Mesenchymal stem cell (in vitro differentiated cells and primary cell): ENCODE measurements at regions not wholly inside any gene's neighbourhood (a gene's known extent, or its start where the extent isn't known, plus 50 kb on each side); places are given as distances from the start of the nearest gene placed in this dataset.
A peak's percentile ranks its signal among the peaks of the same experiment; 100 is the strongest.

ENCODE experiments used
- DNase-seq: peaks from one replicate; pipeline ENCODE4 v3.0.0-alpha.2; 2013
- H2AFZ ChIP-seq: one replicate; pipeline ENCODE4 v1.6.1; 2013; ENCODE audit warnings: low read depth, mild to moderate bottlenecking, control low read depth, inconsistent platforms, low read length, moderate library complexity
- H2AK5ac ChIP-seq: 2 replicates; pipeline ENCODE4 v1.6.1; 2013; ENCODE audit warnings: low read length, moderate library complexity, mild to moderate bottlenecking, inconsistent platforms; ENCODE audit not compliant: severe bottlenecking
- H2BK120ac ChIP-seq: one replicate; pipeline ENCODE4 v1.6.1; 2013; ENCODE audit warnings: low read depth, mild to moderate bottlenecking, inconsistent platforms, low read length, moderate library complexity
- H2BK12ac ChIP-seq, 2 experiments: one replicate each; pipeline ENCODE4 v1.6.1; 2013; ENCODE audit warnings: inconsistent platforms in 2 of 2, low read length in 2 of 2, mild to moderate bottlenecking in 2 of 2, moderate library complexity in 2 of 2, control low read depth in 1 of 2
- H2BK15ac ChIP-seq: one replicate; pipeline ENCODE4 v1.6.1; 2013; ENCODE audit warnings: mild to moderate bottlenecking, low read depth, inconsistent platforms; ENCODE audit not compliant: poor library complexity, severe bottlenecking
- H2BK5ac ChIP-seq: 2 replicates; pipeline ENCODE4 v1.6.1; 2013; ENCODE audit warnings: low read depth, mild to moderate bottlenecking, low read length, control low read depth, inconsistent platforms; ENCODE audit not compliant: poor library complexity, severe bottlenecking
- H3K14ac ChIP-seq, 2 experiments: one replicate each; pipeline ENCODE4 v1.6.1; 2013; ENCODE audit warnings: inconsistent platforms in 2 of 2, low read length in 2 of 2, control low read depth in 1 of 2, mild to moderate bottlenecking in 1 of 2, moderate library complexity in 1 of 2
- H3K18ac ChIP-seq, 2 experiments: one replicate each; pipeline ENCODE4 v1.6.1; 2013; ENCODE audit warnings: inconsistent platforms in 2 of 2, low read length in 2 of 2, control low read depth in 1 of 2, low read depth in 1 of 2, mild to moderate bottlenecking in 1 of 2
- H3K23ac ChIP-seq, 2 experiments: one replicate each; pipeline ENCODE4 v1.6.1; 2013; ENCODE audit warnings: inconsistent platforms in 2 of 2, low read length in 2 of 2, mild to moderate bottlenecking in 2 of 2, moderate library complexity in 2 of 2, control low read depth in 1 of 2
- H3K27ac ChIP-seq: 2 replicates; pipeline ENCODE4 v1.5.1; 2013; ENCODE audit warnings: mild to moderate bottlenecking, moderate library complexity, low read length, control low read depth, inconsistent platforms; ENCODE audit not compliant: poor library complexity, severe bottlenecking
- H3K27me3 ChIP-seq, 2 experiments: 2 replicates each; pipeline versions ENCODE4 v1.6.1 to v1.7.0; 2013; ENCODE audit warnings: low read length in 2 of 2, mild to moderate bottlenecking in 2 of 2, moderate library complexity in 2 of 2, control low read depth in 1 of 2, inconsistent platforms in 1 of 2; ENCODE audit not compliant: control insufficient read depth in 1 of 2, insufficient read depth in 1 of 2
- H3K36me3 ChIP-seq, 2 experiments: 2 replicates each; pipeline versions ENCODE4 v1.6.1 to v1.7.0; 2013; ENCODE audit warnings: low read length in 2 of 2, control low read depth in 1 of 2, inconsistent platforms in 1 of 2, low read depth in 1 of 2, mild to moderate bottlenecking in 1 of 2; ENCODE audit not compliant: insufficient read depth in 2 of 2, control insufficient read depth in 1 of 2
- H3K4ac ChIP-seq, 2 experiments: one replicate each; pipeline ENCODE4 v1.6.1; 2013; ENCODE audit warnings: inconsistent platforms in 2 of 2, low read length in 2 of 2, mild to moderate bottlenecking in 2 of 2, moderate library complexity in 2 of 2, control low read depth in 1 of 2, low read depth in 1 of 2
- H3K4me1 ChIP-seq: 2 replicates; pipeline ENCODE4 v1.6.1; 2013; ENCODE audit warnings: low read depth, low read length, control low read depth; ENCODE audit not compliant: control insufficient read depth, insufficient read depth
- H3K4me2 ChIP-seq: 2 replicates; pipeline ENCODE4 v1.6.1; 2013; ENCODE audit warnings: low read length, mild to moderate bottlenecking, inconsistent platforms; ENCODE audit not compliant: poor library complexity, severe bottlenecking
- H3K4me3 ChIP-seq, 2 experiments: 2 replicates each; pipeline versions ENCODE4 v1.5.1 to v1.7.0; 2013; ENCODE audit warnings: low read length in 2 of 2, mild to moderate bottlenecking in 2 of 2, control low read depth in 1 of 2, low read depth in 1 of 2; ENCODE audit not compliant: insufficient read depth in 1 of 2
- H3K79me1 ChIP-seq: replicated peaks from 2 replicates; pipeline ENCODE4 v1.6.1; 2013; ENCODE audit warnings: mild to moderate bottlenecking, control low read depth, low read length, inconsistent platforms; ENCODE audit not compliant: poor library complexity, severe bottlenecking
- H3K9ac ChIP-seq: 2 replicates; pipeline ENCODE4 v1.7.0; 2013; ENCODE audit warnings: mild to moderate bottlenecking, low read length, moderate library complexity
- H3K9me3 ChIP-seq: 2 replicates; pipeline ENCODE4 v1.7.0; 2013; ENCODE audit warnings: mild to moderate bottlenecking, low read length; ENCODE audit not compliant: control insufficient read depth
- H4K8ac ChIP-seq: one replicate; pipeline ENCODE4 v1.6.1; 2013; ENCODE audit warnings: inconsistent platforms, mild to moderate bottlenecking, low read length, moderate library complexity
- H4K91ac ChIP-seq: one replicate; pipeline ENCODE4 v1.6.1; 2013; ENCODE audit warnings: mild to moderate bottlenecking, low read length, inconsistent platforms
- WGBS: methylation state at CpG from one replicate; pipeline ENCODE4 v1.1.7; 2013; ENCODE audit warnings: mixed read lengths; 5-methylcytosine and 5-hydroxymethylcytosine counted together

GRCh38 chr6:133583907-133584427, 304.9 kb upstream of the TCF21 start:
- H3K4me2 ChIP-seq = no peak overlapping the region

GRCh38 chr6:133584823-133585222, 304.1 kb upstream of the TCF21 start:
- Histone ChIP-seq H3K79me1 (no peaks in the 10 kb centered on the region), H3K14ac (no peak overlapping the region), H3K4me2 (no peak overlapping the region), H3K4me3 (no peak overlapping the region), H3K9ac (no peak overlapping the region), H2BK5ac (no peak overlapping the region), H2BK120ac (no peak overlapping the region), H3K27ac (no peak overlapping the region), H4K91ac (no peak overlapping the region), H3K36me3 (no peaks in the 10 kb centered on the region), H3K23ac (no peak overlapping the region), H3K9me3 (no peaks in the 10 kb centered on the region), H3K18ac (no peak overlapping the region), H2BK12ac (no peak overlapping the region), H2AK5ac (no peak overlapping the region), H3K4ac (no peak overlapping the region), H3K27me3 (no peaks in the 10 kb centered on the region), H4K8ac (no peak overlapping the region), H2AFZ (no peak overlapping the region), H3K4me1 (no peaks in the 10 kb centered on the region), H2BK15ac (no peak overlapping the region)
- DNase-seq = no peak
- 95% methylated on average over 2 of the region's 2 CpGs for WGBS

More at GRCh38 chr6:133583907-133584427, 304.9 kb upstream of the TCF21 start:
- Histone ChIP-seq H3K18ac (no peak overlapping the region), H3K4me1 (no peaks in the 10 kb centered on the region), H3K4me3 (no peak overlapping the region), H4K91ac (no peak overlapping the region), H3K9ac (no peak overlapping the region), H3K23ac (no peak overlapping the region), H3K14ac (no peak overlapping the region), H2AFZ (no peak overlapping the region), H3K79me1 (no peaks in the 10 kb centered on the region), H2BK5ac (no peak overlapping the region), H3K27ac (no peak overlapping the region), H3K4ac (no peak overlapping the region), H3K9me3 (no peaks in the 10 kb centered on the region), H3K27me3 (no peaks in the 10 kb centered on the region), H2AK5ac (no peak overlapping the region), H2BK12ac (no peak overlapping the region), H2BK15ac (no peak overlapping the region), H3K36me3 (no peaks in the 10 kb centered on the region), H2BK120ac (no peak overlapping the region), H4K8ac (no peak overlapping the region)
- WGBS = 93% methylated on average over 2 of the region's 4 CpGs
- DNase-seq = no peak

- no peak overlapping the region for H3K4ac ChIP-seq
- H3K23ac ChIP-seq = no peak overlapping the region
- H3K4me3 ChIP-seq = no peak overlapping the region
- H3K36me3 ChIP-seq = no peaks in the 10 kb centered on the region
- H3K27me3 ChIP-seq = no peaks in the 10 kb centered on the region
- no peak overlapping the region for H4K8ac ChIP-seq
- no peak overlapping the region for H2BK12ac ChIP-seq
- H2AK5ac ChIP-seq = no peak overlapping the region
- no peak overlapping the region for H4K91ac ChIP-seq
- H2BK120ac ChIP-seq = no peak overlapping the region
- no peak for DNase-seq
- H3K18ac ChIP-seq = no peak overlapping the region
- no CpG with 5 or more reads among the region's 2 CpGs for WGBS
- H3K9me3 ChIP-seq = no peaks in the 10 kb centered on the region
- H3K27ac ChIP-seq = no peak overlapping the region
- H3K9ac ChIP-seq = no peak overlapping the region
- H3K4me1 ChIP-seq = no peaks in the 10 kb centered on the region
- H3K4me2 ChIP-seq = no peak overlapping the region
- H2BK5ac ChIP-seq = no peak overlapping the region
- no peak overlapping the region for H2AFZ ChIP-seq
- no peak overlapping the region for H2BK15ac ChIP-seq
- H3K79me1 ChIP-seq = no peaks in the 10 kb centered on the region
- H3K14ac ChIP-seq = no peak overlapping the region
Observed at GRCh38 chr6:133585978-133586377, 302.9 kb upstream of the TCF21 start.

GRCh38 chr6:133587546-133588160, 301.3 kb upstream of the TCF21 start:
- no peak overlapping the region for H3K14ac ChIP-seq
- H2BK12ac ChIP-seq = no peak overlapping the region

More at GRCh38 chr6:133587546-133588160, 301.3 kb upstream of the TCF21 start:
- H3K27ac ChIP-seq = no peak overlapping the region
- no peaks in the 10 kb centered on the region for H3K9me3 ChIP-seq
- WGBS = no CpG with 5 or more reads among the region's 2 CpGs
- peak overlapping the region; percentile 23 for H3K9ac ChIP-seq
- no peak overlapping the region for H2BK120ac ChIP-seq
- no peak overlapping the region for H3K18ac ChIP-seq
- no peak for DNase-seq
- H3K79me1 ChIP-seq = no peaks in the 10 kb centered on the region
- H4K91ac ChIP-seq = no peak overlapping the region
- H2BK15ac ChIP-seq = no peak overlapping the region
- H3K4me1 ChIP-seq = no peaks in the 10 kb centered on the region
- no peak overlapping the region for H4K8ac ChIP-seq
- H2AK5ac ChIP-seq = no peak overlapping the region
- H3K4ac ChIP-seq = no peak overlapping the region
- H3K4me3 ChIP-seq = peak overlapping the region in 1 of 2 experiments; percentile 25
- no peak overlapping the region for H2BK5ac ChIP-seq
- no peak overlapping the region for H3K4me2 ChIP-seq
- H2AFZ ChIP-seq = no peak overlapping the region
- H3K36me3 ChIP-seq = no peaks in the 10 kb centered on the region
- no peak overlapping the region for H3K23ac ChIP-seq
- H3K27me3 ChIP-seq = no peaks in the 10 kb centered on the region
